Inflammatory macrophage (primary cell): ENCODE measurements at regions not wholly inside any gene's neighbourhood (a gene's known extent, or its start where the extent isn't known, plus 50 kb on each side); places are given as distances from the start of the nearest gene placed in this dataset.

Experiments
- DNase-seq, 2 donors: peaks; one replicate each; pipeline ENCODE4 v3.0.0-alpha.2; 2020 to 2022

GRCh38 chr12:115758877-115759620 is 518.4 kb downstream of the MED13L start:
- DNase-seq, result no peak

GRCh38 chr12:115758183-115758582 is 519.3 kb downstream of the MED13L start:
- DNase-seq, result no peak

GRCh38 chr12:115756804-115757203 is 520.7 kb downstream of the MED13L start:
- no peak for DNase-seq

GRCh38 chr12:115756271-115756670 is 521.2 kb downstream of the MED13L start:
- no peak for DNase-seq

- DNase-seq, result no peak
Observed at GRCh38 chr12:115755725-115756085, 521.8 kb downstream of the MED13L start.

GRCh38 chr12:115755061-115755724 is 522.3 kb downstream of the MED13L start:
- no peak for DNase-seq

- peak; percentile 31 to 52 for DNase-seq
Observed at GRCh38 chr12:115752913-115753726, 524.4 kb downstream of the MED13L start.

- no peak for DNase-seq
Observed at GRCh38 chr12:115752156-115752555, 525.3 kb downstream of the MED13L start.

- DNase-seq, result no peak
Observed at GRCh38 chr12:115750340-115750739, 527.2 kb downstream of the MED13L start.

- no peak for DNase-seq
Observed at GRCh38 chr12:115749071-115749841, 528.2 kb downstream of the MED13L start.

GRCh38 chr12:115740586-115741155 is 536.8 kb downstream of the MED13L start:
- no peak for DNase-seq

GRCh38 chr12:115737895-115738294 is 539.6 kb downstream of the MED13L start:
- no peak for DNase-seq

- no peak for DNase-seq
Observed at GRCh38 chr12:115736360-115736759, 541.1 kb downstream of the MED13L start.

GRCh38 chr12:115730975-115731541 is 546.4 kb downstream of the MED13L start:
- DNase-seq, result no peak

GRCh38 chr12:115726691-115727090 is 550.8 kb downstream of the MED13L start:
- no peak for DNase-seq

- no peak for DNase-seq
Observed at GRCh38 chr12:115722181-115722580, 555.3 kb downstream of the MED13L start.

- DNase-seq, result no peak
Observed at GRCh38 chr12:115716551-115716950, 560.9 kb downstream of the MED13L start.

GRCh38 chr12:115712676-115713075 is 564.8 kb downstream of the MED13L start:
- no peak for DNase-seq

- no peak for DNase-seq
Observed at GRCh38 chr12:115710104-115710564, 567.4 kb downstream of the MED13L start.

- DNase-seq, result no peak
Observed at GRCh38 chr12:115709540-115710011, 567.9 kb downstream of the MED13L start.

GRCh38 chr12:115708801-115709200 is 568.7 kb downstream of the MED13L start:
- DNase-seq, result no peak
